ENCODE measurements at regions not wholly inside any gene's neighbourhood (a gene's known extent, or its start where the extent isn't known, plus 50 kb on each side); places are given as distances from the start of the nearest gene placed in this dataset.
"Not testable (repeated sequence)": the region's sequence is repeated elsewhere in the genome, so short reads cannot be mapped to it uniquely, and the experiment has no call there.

GRCh38 chr20:30895354-30895711, 362.1 kb upstream of the DEFB115 start:
- not testable (repeated sequence) for DNase-seq

- peak in 2 of 56 donors; percentile 1 to 13 for DNase-seq
These were observed 357.9 kb upstream of the DEFB115 start for GRCh38 chr20:30899370-30900079.

GRCh38 chr20:30900080-30900719, 357.3 kb upstream of the DEFB115 start:
- not testable (repeated sequence) for DNase-seq

- not testable (repeated sequence) for DNase-seq
These were observed 352.2 kb upstream of the DEFB115 start for GRCh38 chr20:30905231-30905630.

DNA sequence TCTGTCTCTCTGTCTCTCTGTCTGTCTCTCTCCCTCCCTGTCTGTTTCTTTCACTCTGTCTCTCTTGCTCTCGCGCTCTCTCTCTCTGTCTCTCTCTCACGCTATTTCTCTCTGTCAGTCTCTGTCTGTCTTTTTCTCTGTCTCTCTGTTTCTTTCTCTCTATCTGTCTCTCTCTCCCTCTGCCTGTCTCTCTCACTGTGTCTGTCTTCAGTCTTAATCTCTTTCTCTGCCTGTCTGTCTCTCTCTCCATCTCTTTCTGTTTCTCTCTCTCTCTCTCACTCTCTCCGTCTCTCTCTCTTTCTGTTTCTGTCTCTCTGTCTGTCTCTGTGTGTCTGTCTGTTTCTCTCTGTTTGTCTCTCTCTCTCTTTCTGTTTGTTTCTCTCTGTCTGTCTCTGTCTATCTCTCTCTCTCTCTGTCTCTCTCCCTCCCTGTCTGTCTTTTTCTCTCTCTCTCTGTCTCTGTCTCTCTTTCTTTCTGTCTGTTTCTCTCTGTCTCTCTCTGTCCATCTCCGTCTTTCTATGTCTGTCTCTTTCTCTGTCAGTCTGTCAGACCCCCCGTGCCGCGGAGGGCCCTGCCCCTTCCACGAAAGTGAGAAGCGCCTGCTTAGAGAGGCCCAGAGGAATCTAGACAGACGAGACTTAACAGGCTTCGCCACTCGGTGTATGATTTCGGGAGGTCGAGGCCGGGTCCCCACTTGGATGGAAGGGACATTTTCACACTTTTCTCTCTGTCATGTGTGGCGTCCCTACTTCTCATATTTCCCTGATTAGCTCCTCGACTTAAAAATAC, 346.3 kb upstream of the DEFB115 start:
- no peak for DNase-seq

DNA sequence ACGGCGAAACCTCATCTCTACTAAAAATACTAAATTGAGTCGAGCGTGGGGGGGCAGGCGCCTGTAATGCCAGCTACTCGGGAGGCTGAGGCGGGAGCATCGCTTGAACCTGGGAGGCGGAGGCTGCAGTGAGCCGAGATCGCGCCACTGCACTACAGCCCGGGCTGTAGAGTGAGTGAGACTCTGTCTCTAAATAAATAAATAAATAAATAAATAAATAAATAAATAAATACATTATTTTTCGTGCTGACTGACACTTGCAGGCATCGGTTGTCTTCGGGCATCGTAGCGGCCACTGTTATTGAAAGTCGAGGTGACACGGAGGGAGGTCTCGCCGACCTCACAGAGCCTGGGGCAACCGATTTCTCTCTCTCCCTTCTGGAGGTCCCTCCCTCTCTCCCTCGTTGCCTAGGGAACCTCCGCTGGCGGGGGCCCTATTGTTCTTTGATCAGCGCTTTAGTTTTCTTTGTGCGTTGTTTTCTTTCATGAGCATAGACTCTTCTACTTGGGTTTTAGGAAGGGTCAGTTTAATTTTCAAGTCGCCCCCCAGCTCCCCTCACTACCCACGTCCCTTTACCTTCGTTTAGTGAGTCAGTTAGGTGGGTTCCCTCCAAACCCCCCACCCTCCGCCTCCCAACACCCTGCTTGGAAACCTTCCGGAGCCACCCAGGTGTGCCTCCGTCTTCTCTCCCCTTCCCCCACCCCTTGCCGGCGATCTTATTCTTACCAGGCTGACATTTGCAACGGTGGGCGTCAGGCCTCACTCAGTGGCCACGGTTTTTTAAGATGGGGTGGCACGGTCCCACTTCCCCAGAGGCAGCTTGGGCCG, 345.4 kb upstream of the DEFB115 start:
- not testable (repeated sequence) for DNase-seq

- DNase-seq, result not testable (repeated sequence)
These were observed 344.8 kb upstream of the DEFB115 start for GRCh38 chr20:30912661-30913026.

DNA sequence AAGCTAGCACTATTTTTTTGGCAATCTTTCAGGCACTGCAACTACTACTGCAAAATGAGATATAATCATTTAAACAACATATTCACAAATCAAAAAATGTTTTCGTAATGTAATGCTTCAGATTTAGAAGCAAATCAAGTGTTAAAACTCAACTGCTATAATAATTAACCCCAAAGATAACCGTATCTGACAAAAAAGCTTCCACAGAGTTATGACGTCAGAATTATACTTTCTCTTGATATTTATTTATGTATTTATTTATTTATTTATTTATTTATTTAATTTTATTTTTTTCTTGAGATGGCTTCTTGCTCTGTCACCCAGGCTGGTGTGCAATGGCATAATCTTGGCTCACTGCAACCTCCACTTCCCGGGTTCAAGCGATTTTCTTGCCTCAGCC, 341.1 kb upstream of the DEFB115 start:
- DNase-seq, result not testable (repeated sequence)

DNA sequence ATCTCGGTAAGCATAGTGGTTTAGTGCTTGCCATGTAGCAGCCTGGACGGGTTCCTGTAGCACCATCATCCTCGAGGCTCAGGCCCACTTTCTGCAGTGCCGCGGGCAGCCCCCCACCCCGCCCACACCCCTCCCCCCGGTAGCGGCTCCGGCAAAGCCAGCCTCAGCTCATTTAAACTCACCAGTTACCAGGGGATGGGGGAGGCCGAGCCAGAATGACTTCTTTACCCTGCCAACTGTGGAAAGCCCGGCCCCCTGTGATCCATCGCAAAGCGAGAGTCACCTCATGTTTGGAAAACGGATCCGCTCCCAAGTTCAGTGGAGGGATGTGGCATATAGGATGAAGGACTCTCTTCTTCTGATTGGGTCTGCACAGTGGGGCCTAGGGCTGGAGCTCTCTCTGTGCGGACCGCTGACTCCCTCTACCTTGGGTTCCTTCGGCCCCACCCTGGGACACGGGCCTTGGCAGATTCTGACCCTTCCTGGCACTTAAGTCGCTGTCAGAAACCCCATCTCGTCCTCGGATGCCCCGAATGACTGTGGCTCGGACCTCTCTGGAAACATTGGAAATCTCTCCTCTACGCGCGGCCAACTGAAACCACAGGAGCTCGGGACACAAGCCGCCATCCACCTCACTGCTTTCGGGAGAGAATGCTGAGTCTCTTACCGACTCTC, 337.8 kb upstream of the DEFB115 start:
- no peak for DNase-seq

DNA sequence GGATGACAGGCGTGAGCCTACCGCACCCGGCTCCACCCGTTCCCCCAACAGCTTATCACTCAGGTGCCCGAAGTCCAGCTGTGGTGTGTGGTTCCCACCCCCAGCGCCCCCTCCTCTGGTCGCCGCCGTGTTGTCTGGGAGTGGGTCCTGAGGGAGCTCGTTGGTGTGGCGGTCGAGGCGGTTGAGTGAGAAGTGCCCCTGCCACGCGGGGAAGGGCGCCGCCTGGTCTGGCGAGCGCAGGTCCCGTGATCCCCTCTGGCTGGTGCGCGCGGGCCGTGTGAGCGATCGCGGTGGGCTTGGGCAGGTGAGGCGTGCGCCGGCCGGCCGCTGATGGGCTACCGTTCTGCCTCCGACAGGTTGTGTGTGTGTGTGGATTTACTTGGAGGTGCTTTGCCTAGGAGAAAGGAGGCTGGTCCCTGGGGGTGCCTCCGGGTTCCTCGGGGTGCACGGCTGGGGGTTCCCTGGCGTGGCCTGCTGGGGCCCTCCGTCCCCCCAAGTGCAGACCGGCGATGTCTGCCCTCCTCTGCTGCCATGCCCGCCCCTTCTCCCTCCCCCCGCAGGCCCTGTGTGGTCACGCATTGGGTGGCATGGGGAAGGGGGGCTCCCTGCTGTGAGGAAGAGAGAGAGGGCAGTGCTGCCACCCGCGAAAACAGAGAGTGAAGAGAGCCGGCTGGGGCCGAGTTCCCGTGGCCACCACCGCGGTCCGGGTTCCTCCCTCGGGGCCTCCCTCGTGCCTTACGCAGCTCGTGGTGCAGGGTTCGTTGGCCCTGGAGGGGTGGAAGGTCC, 336.0 kb upstream of the DEFB115 start:
- DNase-seq, result no peak

GRCh38 chr20:30922129-30922528, 335.3 kb upstream of the DEFB115 start:
- DNase-seq, result no peak

GRCh38 chr20:30937790-30938189, 319.7 kb upstream of the DEFB115 start:
- no peak for DNase-seq

GRCh38 chr20:30949761-30950160, 307.7 kb upstream of the DEFB115 start:
- no peak for DNase-seq

DNA sequence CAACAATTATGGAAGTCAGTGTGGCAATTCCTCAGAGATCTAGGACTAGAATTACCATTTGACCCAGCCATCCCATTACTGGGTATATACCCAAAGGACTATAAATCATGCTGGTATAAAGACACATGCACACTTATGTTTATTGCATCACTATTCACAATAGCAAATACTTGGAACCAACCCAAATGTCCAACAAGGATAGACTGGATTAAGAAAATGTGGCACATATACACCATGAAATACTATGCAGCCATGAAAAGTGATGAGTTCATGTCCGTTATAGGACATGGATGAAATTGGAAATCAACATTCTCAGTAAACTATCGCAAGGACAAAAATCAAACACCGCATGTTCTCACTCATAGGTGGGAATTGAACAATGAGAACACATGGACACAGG, 306.4 kb upstream of the DEFB115 start:
- not testable (repeated sequence) for DNase-seq

DNA sequence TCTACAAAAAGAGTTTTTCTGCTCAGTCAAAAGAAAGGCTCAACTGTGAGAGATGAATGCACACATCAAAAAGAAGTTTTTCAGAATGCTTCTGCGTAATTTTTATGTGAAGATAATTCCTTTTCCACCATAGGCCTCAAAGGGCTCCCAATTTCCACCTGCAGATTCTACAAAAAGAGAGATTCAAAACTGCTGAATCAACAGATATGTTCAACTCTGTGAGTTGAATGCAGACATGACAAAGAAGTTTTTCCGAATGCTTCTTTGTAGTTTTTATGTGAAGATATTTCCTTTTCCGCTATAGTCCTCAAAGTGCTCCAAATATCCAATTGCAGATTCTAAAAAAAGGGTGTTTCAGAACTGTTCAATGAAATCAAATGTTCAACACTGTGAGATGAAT, 300.8 kb upstream of the DEFB115 start:
- not testable (repeated sequence) for DNase-seq

- not testable (repeated sequence) for DNase-seq
These were observed 298.3 kb upstream of the DEFB115 start for GRCh38 chr20:30959208-30959607.

DNA sequence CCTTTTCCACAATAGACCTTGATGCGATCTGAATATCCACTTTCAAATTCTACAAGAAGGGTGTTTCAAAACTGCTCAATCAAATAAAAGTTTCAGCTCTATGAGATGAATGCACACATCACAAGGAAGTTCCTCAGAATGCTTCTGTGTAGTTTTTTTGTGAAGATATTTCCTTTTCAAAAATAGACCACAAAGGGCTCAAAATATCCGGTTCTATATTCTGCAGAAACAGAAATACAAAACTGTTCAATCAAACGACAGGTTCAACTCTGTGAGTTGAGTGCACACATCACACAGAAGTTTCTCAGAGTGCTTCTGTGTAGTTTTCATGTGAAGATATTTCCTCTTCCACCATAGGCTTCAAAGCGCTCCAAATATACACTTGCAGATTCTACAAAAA, 293.9 kb upstream of the DEFB115 start:
- no peak for DNase-seq

DNA sequence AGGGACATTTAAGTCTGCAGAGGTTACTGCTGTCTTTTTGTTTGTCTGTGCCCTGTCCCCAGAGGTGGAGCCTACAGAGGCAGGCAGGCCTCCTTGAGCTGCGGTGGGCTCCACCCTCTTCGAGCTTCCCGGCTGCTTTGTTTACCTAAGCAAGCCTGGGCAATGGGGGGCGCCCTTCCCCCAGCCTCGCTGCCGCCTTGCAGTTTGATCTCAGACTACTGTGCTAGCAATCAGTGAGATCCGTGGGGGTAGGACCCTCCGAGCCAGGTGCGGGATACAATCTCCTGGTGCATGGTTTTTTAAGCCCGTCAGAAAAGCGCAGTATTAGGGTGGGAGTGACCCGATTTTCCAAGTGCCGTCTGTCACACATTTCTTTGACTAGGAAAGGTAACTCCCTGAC, 281.6 kb upstream of the DEFB115 start:
- DNase-seq, result not testable (repeated sequence)

DNA sequence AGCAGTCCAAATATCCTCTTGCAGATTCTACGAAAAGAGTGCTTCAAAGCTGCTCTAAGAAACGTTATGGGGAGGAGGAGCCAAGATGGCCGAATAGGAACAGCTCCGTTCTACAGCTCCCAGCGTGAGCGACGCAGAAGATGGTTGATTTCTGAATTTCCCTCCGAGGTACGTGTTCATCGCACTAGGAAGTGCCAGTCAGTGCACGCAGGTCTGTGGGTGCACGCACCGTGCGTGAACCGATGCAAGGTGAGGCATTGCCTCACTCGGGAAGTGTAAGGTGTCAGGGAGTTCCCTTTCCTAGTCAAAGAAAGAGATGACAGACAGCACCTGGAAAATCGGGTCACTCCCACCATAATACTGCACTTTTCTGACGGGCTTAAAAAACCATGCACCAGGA, 272.1 kb upstream of the DEFB115 start:
- no peak for DNase-seq

All from amygdala (tissue), 56 donors.